H1 (cell line): ENCODE measurements at regions not wholly inside any gene's neighbourhood (a gene's known extent, or its start where the extent isn't known, plus 50 kb on each side); places are given as distances from the start of the nearest gene placed in this dataset.

Experiments used
- CTCF ChIA-PET: fragments of 300-600 bp; sonication (Branson Sonifier 250); formaldehyde crosslinking; loops from one replicate; lab custom pipeline; 2021; ENCODE audit not compliant: partially characterized antibody; lab: Charles Lee
- POLR2A ChIA-PET: fragments of 300-600 bp; sonication (Branson Sonifier 250); formaldehyde crosslinking; loops from one replicate; lab custom pipeline; 2021; ENCODE audit warnings: inconsistent platforms; ENCODE audit not compliant: partially characterized antibody; lab: Charles Lee
- DNase-seq, 2 experiments: peaks; one replicate each; pipeline versions ENCODE4 v3.0.0 to v3.0.0-alpha.2; 2010 to 2022; ENCODE audit warnings: low spot score in 2 of 2, low read depth in 1 of 2, mixed read lengths in 1 of 2
- FAIRE-seq: peaks from 2 replicates; lab custom pipeline; 2011; peaks lifted over from hg19 to GRCh38; lab: Jason Lieb, UNC
- H2AFZ ChIP-seq: 2 replicates; pipeline ENCODE4 v1.8.1; 2012; ENCODE audit warnings: low read length, inconsistent platforms
- H2AK5ac ChIP-seq: 2 replicates; pipeline ENCODE4 v1.6.1; 2013; ENCODE audit warnings: low read depth, low read length
- H2BK120ac ChIP-seq: replicated peaks from 2 replicates; pipeline ENCODE3; 2013; ENCODE audit warnings: low read depth, low read length, inconsistent platforms
- H2BK12ac ChIP-seq: 2 replicates; pipeline ENCODE4 v1.6.1; 2013; ENCODE audit warnings: low read depth, low read length
- H2BK15ac ChIP-seq: 2 replicates; pipeline ENCODE4 v1.6.1; 2013; ENCODE audit warnings: low read length
- H2BK20ac ChIP-seq: 2 replicates; pipeline ENCODE4 v1.6.1; 2013; ENCODE audit warnings: low read length
- H2BK5ac ChIP-seq: 2 replicates; pipeline ENCODE4 v1.6.1; 2013; ENCODE audit warnings: low read depth, low read length
- H3K14ac ChIP-seq: 2 replicates; pipeline ENCODE4 v1.6.1; 2013; ENCODE audit warnings: inconsistent platforms; ENCODE audit not compliant: insufficient read length
- H3K18ac ChIP-seq: 2 replicates; pipeline ENCODE4 v1.6.1; 2013; ENCODE audit warnings: low read length; ENCODE audit errors: extremely low read depth
- H3K23ac ChIP-seq: 2 replicates; pipeline ENCODE4 v1.6.1; 2013; ENCODE audit warnings: inconsistent platforms; ENCODE audit not compliant: insufficient read length
- H3K23me2 ChIP-seq: 2 replicates; pipeline ENCODE4 v1.6.1; 2013; ENCODE audit warnings: low read depth, low read length
- H3K27ac ChIP-seq: 2 replicates; pipeline ENCODE4 v1.6.1; 2011; ENCODE audit warnings: low read depth, low read length, inconsistent platforms
- H3K27me3 ChIP-seq, 4 experiments: replicated peaks in 1 of 4; 1 replicate in 1 of 4; 2 replicates in 3 of 4; pipeline versions ENCODE4 v1.6.1 to v1.8.1; 2011 to 2013; ENCODE audit warnings: low read length in 3 of 4, mild to moderate bottlenecking in 3 of 4, inconsistent platforms in 2 of 4, mixed read lengths in 2 of 4, moderate library complexity in 1 of 4; ENCODE audit not compliant: control insufficient read depth in 3 of 4, insufficient read depth in 3 of 4; ENCODE audit errors: extremely low read depth in 1 of 4
- H3K36me3 ChIP-seq, 4 experiments: 2 replicates each; pipeline versions ENCODE4 v1.6.1 to v1.8.1; 2011 to 2013; ENCODE audit warnings: mild to moderate bottlenecking in 4 of 4, low read length in 3 of 4, moderate library complexity in 2 of 4, control low read depth in 1 of 4, inconsistent platforms in 1 of 4; ENCODE audit not compliant: insufficient read depth in 4 of 4, control insufficient read depth in 2 of 4
- H3K4ac ChIP-seq: replicated peaks from 2 replicates; pipeline ENCODE3; 2013; ENCODE audit warnings: low read length, low read depth, mixed read lengths, inconsistent platforms; ENCODE audit not compliant: insufficient read length
- H3K4me1 ChIP-seq, 4 experiments: replicated peaks in 1 of 4; 1 replicate in 1 of 4; 2 replicates in 3 of 4; pipeline versions ENCODE4 v1.6.1 to v1.8.1; 2011 to 2013; ENCODE audit warnings: low read length in 3 of 4, inconsistent platforms in 2 of 4, mixed read lengths in 1 of 4; ENCODE audit not compliant: insufficient read depth in 4 of 4, control insufficient read depth in 3 of 4
- H3K4me2 ChIP-seq, 2 experiments: 2 replicates each; pipeline versions ENCODE4 v1.6.1 to v1.8.1; 2011 to 2013; ENCODE audit warnings: low read depth in 2 of 2, low read length in 2 of 2, control low read depth in 1 of 2, inconsistent platforms in 1 of 2, mild to moderate bottlenecking in 1 of 2; ENCODE audit not compliant: insufficient read depth in 1 of 2
- H3K4me3 ChIP-seq, 4 experiments: fragments of 200-600, 300-600 bp in 1 of 4; sonication (generic), shearing (Covaris generic), sonication (Bioruptor Twin) in 1 of 4; 2 replicates each; pipeline versions ENCODE4 v1.5.1 to v1.8.1; 2011 to 2016; ENCODE audit warnings: low read length in 4 of 4, low read depth in 3 of 4, control low read depth in 2 of 4, inconsistent platforms in 2 of 4, mild to moderate bottlenecking in 2 of 4, mixed read lengths in 1 of 4, moderate library complexity in 1 of 4; ENCODE audit not compliant: insufficient read depth in 2 of 4; ENCODE audit errors: extremely low read depth in 1 of 4
- H3K56ac ChIP-seq: replicated peaks from 2 replicates; pipeline ENCODE3; 2013; ENCODE audit warnings: low read depth, mild to moderate bottlenecking, mixed read lengths, low read length, inconsistent platforms; ENCODE audit not compliant: insufficient read length
- H3K79me1 ChIP-seq: 2 replicates; pipeline ENCODE4 v1.6.1; 2013; ENCODE audit warnings: low read depth, low read length, control low read depth
- H3K79me2 ChIP-seq, 2 experiments: 2 replicates each; pipeline versions ENCODE4 v1.6.1 to v1.8.1; 2012 to 2013; ENCODE audit warnings: low read length in 2 of 2, mild to moderate bottlenecking in 2 of 2, inconsistent platforms in 1 of 2; ENCODE audit not compliant: insufficient read depth in 2 of 2, control insufficient read depth in 1 of 2
- H3K9ac ChIP-seq, 4 experiments: replicated peaks in 1 of 4; 1 replicate in 1 of 4; 2 replicates in 3 of 4; pipeline versions ENCODE4 v1.6.1 to v1.8.1; 2011 to 2013; ENCODE audit warnings: low read depth in 3 of 4, low read length in 3 of 4, control low read depth in 2 of 4, mild to moderate bottlenecking in 2 of 4, moderate library complexity in 2 of 4, inconsistent platforms in 1 of 4; ENCODE audit errors: extremely low read depth in 1 of 4
- H3K9me3 ChIP-seq, 2 experiments: 2 replicates each; pipeline versions ENCODE4 v1.6.1 to v1.8.1; 2012 to 2013; ENCODE audit warnings: mild to moderate bottlenecking in 2 of 2, moderate library complexity in 2 of 2, control low read depth in 1 of 2, inconsistent platforms in 1 of 2, low read depth in 1 of 2, low read length in 1 of 2, mixed read lengths in 1 of 2; ENCODE audit not compliant: insufficient read depth in 2 of 2
- H4K20me1 ChIP-seq, 2 experiments: replicated peaks in 1 of 2; 2 replicates each; pipeline versions ENCODE3 to v1.8.1; 2011 to 2013; ENCODE audit warnings: inconsistent platforms in 2 of 2, low read length in 2 of 2, mild to moderate bottlenecking in 1 of 2; ENCODE audit not compliant: insufficient read depth in 2 of 2, control insufficient read depth in 1 of 2
- H4K5ac ChIP-seq: 2 replicates; pipeline ENCODE4 v1.6.1; 2013; ENCODE audit warnings: low read length, low read depth, mixed read lengths, inconsistent platforms; ENCODE audit not compliant: insufficient read length
- H4K8ac ChIP-seq: 2 replicates; pipeline ENCODE4 v1.8.0; 2013; ENCODE audit warnings: mild to moderate bottlenecking, moderate library complexity, low read length, inconsistent platforms; ENCODE audit not compliant: insufficient read depth; ENCODE audit errors: extremely low read depth
- H4K91ac ChIP-seq: replicated peaks from 2 replicates; pipeline ENCODE3; 2013; ENCODE audit warnings: low read length, mixed read lengths, inconsistent platforms; ENCODE audit not compliant: insufficient read length
- CBX5 ChIP-seq: fragments of 300-800, 300-1000 bp; sonication (generic); IDR thresholded peaks from 2 replicates; pipeline ENCODE4 v1.7.1; 2016; ENCODE audit warnings: antibody characterized with exemption, low read length, low read depth
- CTBP2 ChIP-seq: IDR thresholded peaks from 2 replicates; pipeline ENCODE4 v1.7.0; 2011; ENCODE audit warnings: borderline replicate concordance, mild to moderate bottlenecking, moderate library complexity, mixed read lengths, low read length; ENCODE audit not compliant: insufficient read depth, insufficient read length
- HDAC6 ChIP-seq: IDR thresholded peaks from one replicate; pipeline ENCODE4 v1.7.1; 2012; ENCODE audit warnings: low read depth, mild to moderate bottlenecking, inconsistent platforms, low read length, moderate library complexity
- KDM4A ChIP-seq: IDR thresholded peaks from one replicate; pipeline ENCODE4 v1.7.1; 2012; ENCODE audit warnings: low read depth, mild to moderate bottlenecking, moderate library complexity, low read length, inconsistent platforms; ENCODE audit not compliant: severe bottlenecking
- KDM5A ChIP-seq: fragments of 200-600 bp; IDR thresholded peaks from 2 replicates; pipeline ENCODE4 v1.7.1; 2012; ENCODE audit warnings: mild to moderate bottlenecking, low read length, inconsistent platforms, mixed read lengths
- ZNF274 ChIP-seq: IDR thresholded peaks from 2 replicates; pipeline ENCODE4 v1.7.0; 2012; ENCODE audit warnings: low read length, borderline replicate concordance; ENCODE audit errors: extremely low read depth
- WGBS, 2 experiments: shearing (Covaris generic) in 1 of 2; methylation state at CpG; one replicate each; pipeline versions ENCODE4 v1.1.6 to v1.1.7; 2013 to 2015; ENCODE audit warnings: low lambda C conversion rate in 2 of 2, mixed read lengths in 2 of 2, inconsistent platforms in 1 of 2, low coverage in 1 of 2, missing lambda C conversion rate in 1 of 2; ENCODE audit not compliant: insufficient replicate concordance in 2 of 2, insufficient coverage in 1 of 2, insufficient read length in 1 of 2; ENCODE audit errors: extremely low coverage in 1 of 2, missing lambda C conversion rate in 1 of 2; 5-methylcytosine and 5-hydroxymethylcytosine counted together

- Histone ChIP-seq H3K4me3 (no peak overlapping the region), H3K79me1 (no peaks in the 10 kb centered on the region), H3K14ac (no peak overlapping the region), H3K9me3 (no peaks in the 10 kb centered on the region), H3K9ac (no peak overlapping the region), H3K23ac (no peak overlapping the region), H2AFZ (no peak overlapping the region), H3K79me2 (no peaks in the 10 kb centered on the region), H3K27me3 (no peaks in the 10 kb centered on the region), H3K4me1 (no peaks in the 10 kb centered on the region), H2BK120ac (no peak overlapping the region), H4K8ac (no peak overlapping the region), H3K36me3 (no peaks in the 10 kb centered on the region), H3K23me2 (no peaks in the 10 kb centered on the region), H2BK20ac (no peak overlapping the region), H3K4me2 (no peak overlapping the region), H3K18ac (no peak overlapping the region), H4K91ac (no peak overlapping the region), H4K20me1 (no peaks in the 10 kb centered on the region), H4K5ac (no peak overlapping the region), H2BK15ac (no peak overlapping the region), H3K56ac (no peak overlapping the region), H3K27ac (no peak overlapping the region), H2BK12ac (no peak overlapping the region), H3K4ac (no peak overlapping the region), H2BK5ac (no peak overlapping the region), H2AK5ac (no peak overlapping the region)
- no peak for FAIRE-seq
- CTCF ChIA-PET: interaction anchor here (0.7 kb wide), 1 partner anchor 216 kb away, joined by 3 read pairs; no protein-coding TSS in a partner anchor
- POLR2A ChIA-PET: no interaction called here
- WGBS, 2 experiments: 89% methylated on average over 5 of the region's 5 CpGs; no CpG with 5 or more reads in 1 of the 2 experiments
- TF ChIP-seq KDM5A: no peak
- TF ChIP-seq CTBP2: no peak
- no peak for TF ChIP-seq HDAC6
- TF ChIP-seq ZNF274: no peak
- TF ChIP-seq CBX5: no peak
- TF ChIP-seq KDM4A: no peak
- no peak for DNase-seq
Measured at GRCh38 chr3:187957165-187957581, 196.8 kb upstream of the LPP start.
